ENCODE measurements at regions not wholly inside any gene's neighbourhood (a gene's known extent, or its start where the extent isn't known, plus 50 kb on each side); places are given as distances from the start of the nearest gene placed in this dataset.

DNA sequence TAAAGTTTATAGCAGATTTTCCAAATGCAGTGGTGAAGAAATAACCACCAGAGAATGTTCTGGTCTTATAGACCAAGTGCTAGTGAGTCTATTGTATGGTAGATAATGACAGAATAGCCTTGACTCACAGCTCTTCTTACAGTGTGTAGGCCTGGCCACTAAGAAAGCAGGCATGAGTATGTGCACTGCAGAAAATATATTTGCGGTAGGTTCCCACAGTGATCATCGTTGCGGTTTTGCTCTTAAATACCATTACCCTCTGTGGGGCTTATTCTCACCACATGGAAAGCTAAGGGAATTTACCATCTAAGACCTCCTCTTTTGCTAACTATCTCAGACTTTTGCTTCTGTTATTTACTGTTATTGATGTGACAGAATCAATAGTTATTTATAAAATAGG is 212.3 kb upstream of the SYNDIG1 start:
- no peak for TF ChIP-seq CTCF (conservative IDR thresholded peaks at IDR 0.05)
- no peak for TF ChIP-seq EZH2 (IDR thresholded peaks at IDR 0.05; ENCODE audit: low read depth)
